Middle frontal gyrus (tissue), 1 donor: ENCODE measurements at regions not wholly inside any gene's neighbourhood (a gene's known extent, or its start where the extent isn't known, plus 50 kb on each side); places are given as distances from the start of the nearest gene placed in this dataset.
"Not testable (repeated sequence)": the region's sequence is repeated elsewhere in the genome, so short reads cannot be mapped to it uniquely, and the experiment has no call there.

Experiments
- DNase-seq: peaks from one replicate; pipeline ENCODE4 v3.0.0-alpha.2; 2015; ENCODE audit warnings: low spot score; ENCODE audit errors: extremely low spot score

- no peak for DNase-seq
Measured at GRCh38 chr5:86360801-86361200, 256.9 kb upstream of the COX7C start.

GRCh38 chr5:86371061-86371460 lies 246.7 kb upstream of the COX7C start:
- no peak for DNase-seq

- DNase-seq, result no peak
Measured at GRCh38 chr5:86374611-86375010, 243.1 kb upstream of the COX7C start.

GRCh38 chr5:86376214-86376613 lies 241.5 kb upstream of the COX7C start:
- no peak for DNase-seq

- no peak for DNase-seq
Measured at GRCh38 chr5:86403190-86403589, 214.6 kb upstream of the COX7C start.

GRCh38 chr5:86404256-86404655 lies 213.5 kb upstream of the COX7C start:
- DNase-seq, result no peak

GRCh38 chr5:86407711-86408110 lies 210.0 kb upstream of the COX7C start:
- no peak for DNase-seq

- DNase-seq, result no peak
Measured at GRCh38 chr5:86411596-86411995, 206.1 kb upstream of the COX7C start.

- no peak for DNase-seq
Measured at GRCh38 chr5:86427158-86427557, 190.6 kb upstream of the COX7C start.

GRCh38 chr5:86439593-86440110 lies 178.1 kb upstream of the COX7C start:
- no peak for DNase-seq

GRCh38 chr5:86442036-86442745 lies 175.6 kb upstream of the COX7C start:
- DNase-seq, result no peak

- no peak for DNase-seq
Measured at GRCh38 chr5:86447362-86447761, 170.4 kb upstream of the COX7C start.

GRCh38 chr5:86452251-86452650 lies 165.5 kb upstream of the COX7C start:
- DNase-seq, result no peak

- DNase-seq, result no peak
Measured at GRCh38 chr5:86460519-86460918, 157.2 kb upstream of the COX7C start.

- DNase-seq, result no peak
Measured at GRCh38 chr5:86461169-86461956, 156.4 kb upstream of the COX7C start.

GRCh38 chr5:86463339-86463738 lies 154.4 kb upstream of the COX7C start:
- no peak for DNase-seq

GRCh38 chr5:86465052-86465838 lies 152.5 kb upstream of the COX7C start:
- no peak for DNase-seq

- DNase-seq, result not testable (repeated sequence)
Measured at GRCh38 chr5:86466721-86467120, 151.0 kb upstream of the COX7C start.

GRCh38 chr5:86482008-86482407 lies 135.7 kb upstream of the COX7C start:
- no peak for DNase-seq

- no peak for DNase-seq
Measured at GRCh38 chr5:86493777-86494176, 124.0 kb upstream of the COX7C start.

- DNase-seq, result no peak
Measured at GRCh38 chr5:86500947-86501346, 116.8 kb upstream of the COX7C start.

GRCh38 chr5:86507574-86507973 lies 110.2 kb upstream of the COX7C start:
- DNase-seq, result no peak
